NCI-H2081 (cell line): ENCODE measurements at regions not wholly inside any gene's neighbourhood (a gene's known extent, or its start where the extent isn't known, plus 50 kb on each side); places are given as distances from the start of the nearest gene placed in this dataset.
A peak's percentile ranks its signal among the peaks of the same experiment; 100 is the strongest.
"Not testable (repeated sequence)": the region's sequence is repeated elsewhere in the genome, so short reads cannot be mapped to it uniquely, and the experiment has no call there.

ENCODE experiments used
- DNase-seq, 2 experiments: peaks; one replicate each; lab custom pipeline; 2025; lab: John Stamatoyannopoulos, UW

DNA sequence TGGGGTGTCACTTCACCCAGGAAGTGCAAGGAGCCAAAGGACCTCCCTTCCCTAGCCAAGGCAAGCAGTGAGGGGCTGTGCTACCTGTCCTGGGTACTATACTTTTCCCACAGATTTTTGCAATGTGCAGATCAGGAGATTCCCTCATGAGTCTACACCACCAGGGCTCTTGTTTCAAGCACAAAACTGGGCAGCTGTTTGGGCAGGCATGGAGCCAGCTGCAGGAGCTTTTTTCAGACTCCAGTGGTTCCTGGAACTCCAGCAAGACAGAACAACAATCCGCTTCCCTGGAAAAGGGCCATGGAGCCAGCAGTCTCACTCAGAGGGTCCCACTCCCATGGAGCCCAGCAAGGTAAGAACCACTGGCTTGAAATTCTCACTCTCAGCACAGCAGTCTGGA is 1649.6 kb downstream of the LRRC4C start:
- DNase-seq = no peak

DNA sequence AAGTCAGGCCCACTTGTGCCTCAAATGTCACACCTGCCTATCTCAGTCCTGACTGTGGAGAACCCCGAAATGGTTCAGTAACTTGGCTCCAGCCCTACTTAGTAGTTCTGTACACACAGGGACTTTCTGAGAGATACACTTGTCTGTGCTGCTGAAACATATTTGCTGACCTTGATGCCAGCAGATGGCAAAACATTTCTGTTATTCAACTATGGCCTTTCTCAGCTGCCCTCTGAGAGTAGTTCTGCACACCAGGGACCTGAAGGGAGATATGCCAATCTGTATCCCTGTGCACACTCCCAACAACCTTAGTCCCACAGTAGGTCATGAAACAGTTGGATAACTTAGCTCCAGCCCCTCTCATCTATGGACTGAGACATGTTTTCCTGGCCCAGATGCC is 1651.5 kb downstream of the LRRC4C start:
- DNase-seq = no peak

DNA sequence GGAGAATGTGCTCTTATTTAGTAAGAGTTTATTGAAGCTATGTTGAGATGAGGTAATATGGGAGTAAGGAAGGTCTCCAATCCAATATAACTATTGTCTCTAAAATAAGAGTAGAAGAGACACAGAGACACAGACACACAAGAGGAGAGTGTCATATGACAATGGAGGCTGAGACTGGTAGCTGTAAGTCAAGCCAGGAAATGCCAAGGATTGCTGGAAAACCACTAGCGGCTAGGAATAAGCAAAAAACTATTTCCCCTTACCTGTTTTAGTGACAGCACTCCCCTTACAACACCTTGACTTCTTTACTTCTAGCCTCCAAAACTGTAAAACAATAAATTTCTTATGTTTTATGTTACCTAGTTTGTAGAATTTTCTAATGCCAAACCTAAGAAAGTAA is 1652.8 kb downstream of the LRRC4C start:
- no peak for DNase-seq

DNA sequence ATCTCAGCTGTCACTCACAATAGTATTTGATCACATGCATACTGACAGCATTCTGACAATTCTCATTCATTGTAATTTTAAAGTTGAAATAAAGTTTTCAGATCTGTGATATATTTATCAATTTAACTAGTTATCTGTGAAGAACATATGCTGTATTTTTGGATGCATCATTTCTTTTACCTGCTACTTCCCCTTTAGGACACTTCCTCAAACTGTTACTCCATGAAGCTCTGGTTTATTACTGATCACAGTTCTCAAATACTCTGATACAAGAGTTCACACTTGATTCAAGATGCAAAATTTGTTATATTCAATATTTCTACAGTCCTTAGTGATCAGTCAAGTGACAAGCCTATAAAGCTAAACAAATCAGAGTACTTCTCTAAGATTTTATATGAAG is 1655.2 kb downstream of the LRRC4C start:
- DNase-seq = no peak

DNA sequence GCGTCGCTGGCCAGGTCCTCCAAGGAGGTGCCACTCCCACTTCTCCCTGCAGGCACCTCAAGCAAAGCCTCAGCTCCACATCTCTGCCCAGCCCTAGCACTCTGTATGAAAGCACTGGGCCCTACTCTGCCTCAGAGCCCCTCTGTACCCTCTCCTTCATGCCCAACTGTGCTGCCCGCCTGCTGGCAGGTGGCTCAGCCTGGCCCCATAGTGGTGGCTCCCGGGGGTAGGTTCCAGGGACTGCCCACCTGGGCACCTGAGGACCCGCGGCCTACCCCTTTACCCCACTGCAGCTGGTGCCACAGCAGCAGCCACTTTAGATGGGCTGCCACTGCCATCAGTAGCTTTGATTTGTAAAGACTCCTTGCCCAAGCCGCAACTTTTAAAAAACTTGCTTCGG is 1672.8 kb downstream of the LRRC4C start:
- DNase-seq = no peak

DNA sequence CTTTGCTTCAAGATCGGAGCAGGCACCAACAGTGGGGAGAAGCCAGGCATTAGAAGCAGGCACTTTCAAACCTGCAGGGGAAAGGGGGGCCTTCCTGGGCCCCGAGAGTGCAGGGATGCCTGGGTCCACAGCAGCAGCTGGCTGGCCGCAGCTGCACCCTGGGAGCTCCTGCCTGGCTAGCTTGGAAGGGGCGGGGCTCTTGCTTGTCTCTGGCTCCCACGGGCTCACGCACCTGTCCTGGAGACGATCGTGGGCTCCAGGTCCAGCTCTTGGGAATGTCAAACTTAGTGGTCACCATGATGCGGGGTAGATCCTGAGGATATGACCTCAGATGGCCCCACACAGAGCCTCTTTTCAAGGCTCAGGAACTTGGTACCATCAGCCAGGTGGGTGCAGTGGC is 1673.2 kb downstream of the LRRC4C start:
- no peak for DNase-seq

DNA sequence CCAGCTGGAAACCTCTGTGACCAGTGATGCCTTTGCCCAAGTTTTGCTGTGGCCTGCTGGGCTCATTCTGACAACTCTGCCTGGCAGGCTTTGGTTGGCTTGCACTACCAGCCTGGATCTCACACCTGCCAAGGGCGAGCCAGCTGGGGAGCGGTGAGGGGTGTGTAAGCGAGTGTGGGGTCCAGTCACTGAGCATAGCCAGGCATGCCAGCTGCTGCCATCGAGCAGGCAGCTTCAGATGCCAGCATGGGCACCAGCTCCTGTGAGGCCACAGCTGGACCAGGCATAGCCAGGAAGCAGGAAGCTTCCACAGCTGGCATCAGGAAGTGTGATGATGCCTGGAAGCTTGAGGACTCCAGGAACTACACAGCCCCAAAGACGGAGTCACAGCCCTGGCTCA is 1674.6 kb downstream of the LRRC4C start:
- no peak for DNase-seq

DNA sequence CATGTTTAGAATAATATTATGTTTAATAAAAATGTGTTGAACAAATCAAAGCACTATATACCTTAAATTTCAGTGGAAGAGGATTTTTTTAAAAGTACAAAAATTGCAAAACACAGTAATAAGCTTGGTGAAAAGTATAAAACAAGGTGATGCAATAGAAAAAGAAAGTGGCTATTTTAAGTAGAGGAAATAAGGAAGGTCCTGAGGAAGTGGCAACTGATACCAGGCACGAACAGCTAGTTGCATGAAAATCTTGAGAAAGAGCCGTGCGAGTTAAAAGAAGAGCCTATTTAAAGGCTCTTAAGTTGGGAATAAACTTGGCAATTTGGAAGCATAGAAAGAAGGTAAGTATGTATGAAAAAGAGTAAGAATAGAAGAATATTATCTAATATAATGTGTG is 1679.3 kb downstream of the LRRC4C start:
- no peak for DNase-seq

DNA sequence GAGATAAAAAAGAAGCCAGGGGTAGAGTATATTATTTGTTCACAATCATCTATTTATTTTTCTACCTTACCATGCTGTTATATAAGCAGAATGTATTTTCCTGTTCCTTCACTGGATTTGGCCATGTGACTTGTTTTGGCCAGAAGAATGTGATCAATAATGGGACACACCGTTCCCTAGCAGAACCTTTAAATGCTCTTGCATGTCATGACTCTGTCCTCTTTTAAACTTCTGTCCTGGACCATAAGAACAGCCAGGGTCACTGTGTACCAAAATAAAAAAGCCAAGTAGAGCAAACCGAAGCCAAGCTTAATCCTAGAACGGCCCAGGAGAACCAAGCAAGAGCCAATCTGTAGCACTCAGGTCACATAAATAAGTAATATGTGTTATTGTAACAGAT is 1682.4 kb downstream of the LRRC4C start:
- DNase-seq = no peak

DNA sequence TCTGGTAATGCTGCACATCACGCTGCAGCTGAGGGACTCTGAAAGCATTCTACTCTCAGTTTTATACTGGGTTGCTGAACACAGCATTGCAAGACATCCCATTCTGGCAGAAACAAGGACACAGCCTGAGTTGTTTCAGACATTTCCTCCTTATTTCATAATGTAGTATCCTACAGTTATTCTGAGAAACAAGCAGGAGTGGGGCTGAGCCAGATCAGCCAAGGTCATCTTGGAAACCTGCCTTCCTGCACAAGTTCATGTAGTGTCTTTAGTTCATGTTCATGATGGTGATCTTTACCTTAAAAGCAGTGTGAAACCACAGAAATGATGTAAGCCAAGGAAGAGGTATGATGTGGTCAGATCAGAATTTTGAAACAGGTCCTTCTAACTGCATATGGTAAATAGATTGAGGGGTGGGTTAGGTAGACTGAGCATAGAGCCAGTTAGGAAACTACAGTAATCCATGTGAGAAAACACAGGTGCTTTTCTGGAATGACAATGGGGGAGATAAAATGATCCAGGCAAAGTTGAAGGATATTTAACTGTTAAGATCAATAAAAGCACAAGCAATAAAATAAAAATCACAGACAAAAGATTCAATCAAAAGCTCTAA is 1686.8 kb downstream of the LRRC4C start:
- DNase-seq = no peak

DNA sequence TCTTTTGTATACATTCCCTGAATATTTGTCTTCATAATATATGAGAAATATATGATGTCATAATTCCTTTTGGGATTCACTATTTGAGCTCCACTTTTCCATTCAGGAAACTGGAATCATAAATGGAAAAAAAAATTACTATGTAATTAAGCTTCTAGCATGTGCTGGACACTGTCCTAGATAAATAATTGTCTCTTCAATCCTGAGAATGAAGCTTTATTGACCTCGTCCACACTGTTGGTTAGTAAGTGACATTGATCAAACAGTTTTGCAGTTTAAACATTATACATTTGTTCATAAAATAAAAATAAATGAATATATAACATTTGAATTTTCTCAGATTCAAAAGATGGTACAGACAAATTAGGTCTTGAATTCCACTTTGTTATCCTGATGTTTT is 1691.2 kb downstream of the LRRC4C start:
- no peak for DNase-seq

DNA sequence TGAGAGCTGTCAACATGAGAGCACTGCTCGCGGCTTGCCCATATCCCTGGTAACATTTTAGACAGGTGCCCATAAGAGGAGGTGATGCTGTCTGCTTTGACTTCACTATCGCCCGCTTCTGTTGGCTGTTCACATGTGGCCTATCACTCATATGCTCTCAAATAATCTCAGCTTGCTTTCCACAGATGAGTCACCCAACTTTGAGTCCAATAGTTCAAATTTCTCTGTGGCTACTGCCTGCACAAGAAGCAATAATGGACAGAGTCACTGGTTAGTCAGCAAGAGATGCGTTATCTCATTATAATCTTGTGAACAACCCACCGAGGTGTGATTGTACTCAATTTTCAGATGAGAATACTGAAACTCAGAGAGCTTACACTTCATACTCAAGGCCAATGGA is 1714.1 kb downstream of the LRRC4C start:
- DNase-seq = no peak

DNA sequence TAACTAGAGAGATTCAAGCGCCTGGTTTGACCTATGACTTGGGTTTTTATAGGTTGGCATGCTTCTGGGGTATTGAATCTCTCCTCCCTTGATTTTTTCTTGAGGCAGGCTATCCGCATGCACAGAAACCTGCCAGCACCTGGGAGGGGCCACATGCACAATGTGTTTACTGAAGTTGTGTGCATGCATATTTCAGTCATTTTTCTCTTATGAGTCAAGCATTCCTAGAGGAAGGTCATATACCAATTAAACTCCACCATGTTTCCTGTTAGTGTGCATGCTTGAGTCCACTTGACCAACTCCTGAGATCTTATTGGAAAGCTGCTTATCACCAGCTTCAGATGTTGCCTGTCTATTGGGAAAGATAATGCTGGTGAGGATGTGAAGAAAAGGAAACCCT is 1718.4 kb downstream of the LRRC4C start:
- no peak for DNase-seq

DNA sequence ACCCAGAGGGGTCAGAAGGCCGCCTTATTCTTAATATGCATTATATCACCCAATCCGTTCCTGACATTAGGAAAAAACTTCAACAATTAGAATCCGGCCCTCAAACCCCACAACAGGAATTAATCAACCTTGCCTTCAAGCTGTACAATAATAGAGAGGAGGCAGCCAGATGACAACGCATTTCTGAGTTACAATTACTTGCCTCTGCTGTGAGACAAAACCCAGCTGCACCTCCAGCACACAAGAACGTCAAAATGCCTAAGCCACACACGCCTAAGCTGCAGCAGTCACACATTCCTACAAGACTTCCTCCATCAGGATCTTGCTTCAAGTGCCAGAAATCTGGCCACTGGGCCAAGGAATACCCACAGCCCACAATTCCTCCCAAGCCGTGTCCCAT is 1723.1 kb downstream of the LRRC4C start:
- DNase-seq = not testable (repeated sequence)

DNA sequence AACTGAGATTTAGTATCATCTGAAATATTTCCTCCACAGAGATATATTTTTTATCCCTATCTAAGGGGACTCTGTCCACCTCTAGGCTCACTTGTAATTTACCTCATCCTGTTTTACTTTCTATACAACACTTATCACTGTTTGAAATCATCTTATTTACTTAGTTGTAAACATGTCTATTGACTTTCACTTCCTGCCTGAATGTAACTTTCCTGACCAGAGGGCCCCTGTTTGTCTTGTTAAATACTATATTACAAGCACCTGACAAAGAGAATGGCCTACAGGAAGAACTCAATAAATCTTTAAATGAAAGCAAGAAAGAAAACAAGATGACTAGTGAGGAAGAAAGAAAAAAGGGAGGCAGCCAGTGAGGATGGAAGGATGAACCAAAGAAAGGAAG is 1727.5 kb downstream of the LRRC4C start:
- DNase-seq = peak in 1 of 2 experiments; percentile 19

DNA sequence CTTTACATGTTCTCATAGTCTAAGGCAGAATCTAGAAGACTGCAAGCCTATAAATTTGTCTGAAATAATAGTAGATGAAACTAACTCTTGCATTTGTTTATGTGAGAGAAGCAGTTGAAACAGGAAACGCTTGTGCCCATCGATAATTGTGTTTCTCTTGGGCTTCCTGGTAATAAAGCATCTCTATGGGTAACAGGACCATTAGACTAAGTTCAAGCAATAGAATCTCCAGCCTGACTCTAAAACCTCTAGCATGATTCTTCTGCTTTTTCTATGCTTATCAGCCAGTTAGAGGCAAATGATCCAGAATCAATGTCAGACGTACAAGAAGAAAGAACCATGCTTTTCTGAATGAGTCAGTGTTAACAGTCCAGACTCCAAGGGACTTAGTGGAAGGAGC is 1734.4 kb downstream of the LRRC4C start:
- DNase-seq = no peak

DNA sequence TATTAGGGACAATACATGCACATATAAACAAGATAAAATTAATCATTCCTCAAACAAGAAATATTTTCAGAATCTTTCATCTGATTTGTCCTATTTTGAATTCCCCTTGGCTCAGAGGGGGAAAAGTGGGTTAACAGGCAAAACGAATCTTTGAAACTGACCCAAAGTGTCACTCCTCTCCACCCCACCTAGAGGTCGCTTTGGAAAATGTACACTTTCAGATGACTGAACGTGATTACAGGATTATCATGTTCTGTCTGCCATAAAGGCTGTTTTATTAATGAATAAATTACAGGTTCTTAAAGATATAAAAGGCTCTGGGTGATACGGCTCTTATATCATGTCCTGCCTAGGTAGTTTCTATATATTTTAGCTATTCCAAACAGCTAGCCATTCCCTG is 1735.0 kb downstream of the LRRC4C start:
- no peak for DNase-seq

DNA sequence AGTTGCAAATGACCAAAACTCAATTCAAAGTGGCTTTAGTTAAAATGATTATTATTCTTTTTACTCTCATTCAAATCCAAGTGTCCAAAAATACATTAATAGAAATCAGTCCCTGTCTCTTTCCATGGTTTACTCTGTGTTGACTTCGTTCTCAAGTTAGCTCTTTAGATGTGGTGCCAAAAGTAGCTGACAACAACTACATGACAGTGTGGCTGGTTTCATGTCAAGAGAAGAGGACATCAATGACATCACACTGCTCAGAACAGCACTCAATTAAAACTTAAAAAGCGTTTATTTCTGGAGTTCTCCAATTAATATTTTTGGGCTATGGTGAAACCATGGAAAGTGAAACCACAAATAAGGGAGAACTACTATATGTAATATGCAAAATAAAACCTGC is 1746.9 kb downstream of the LRRC4C start:
- DNase-seq = no peak

DNA sequence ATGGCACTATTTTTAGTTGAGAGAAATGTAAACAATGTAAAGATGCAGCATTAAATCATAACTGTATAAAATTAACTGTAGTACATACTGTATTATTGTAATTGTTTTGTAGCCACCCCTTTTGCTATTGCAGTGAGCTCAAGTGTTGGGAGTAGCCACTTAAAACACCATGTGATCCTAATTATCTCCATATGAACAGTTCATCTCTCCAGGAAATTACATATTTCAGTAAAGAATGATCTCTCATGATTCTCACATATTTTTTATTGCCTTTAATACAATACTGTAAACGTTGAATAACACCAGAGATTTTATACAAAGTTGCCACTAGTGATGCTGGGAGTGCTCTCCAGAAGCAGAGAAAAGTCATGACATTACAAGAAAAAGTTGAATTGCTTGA is 1768.6 kb downstream of the LRRC4C start:
- DNase-seq = no peak

DNA sequence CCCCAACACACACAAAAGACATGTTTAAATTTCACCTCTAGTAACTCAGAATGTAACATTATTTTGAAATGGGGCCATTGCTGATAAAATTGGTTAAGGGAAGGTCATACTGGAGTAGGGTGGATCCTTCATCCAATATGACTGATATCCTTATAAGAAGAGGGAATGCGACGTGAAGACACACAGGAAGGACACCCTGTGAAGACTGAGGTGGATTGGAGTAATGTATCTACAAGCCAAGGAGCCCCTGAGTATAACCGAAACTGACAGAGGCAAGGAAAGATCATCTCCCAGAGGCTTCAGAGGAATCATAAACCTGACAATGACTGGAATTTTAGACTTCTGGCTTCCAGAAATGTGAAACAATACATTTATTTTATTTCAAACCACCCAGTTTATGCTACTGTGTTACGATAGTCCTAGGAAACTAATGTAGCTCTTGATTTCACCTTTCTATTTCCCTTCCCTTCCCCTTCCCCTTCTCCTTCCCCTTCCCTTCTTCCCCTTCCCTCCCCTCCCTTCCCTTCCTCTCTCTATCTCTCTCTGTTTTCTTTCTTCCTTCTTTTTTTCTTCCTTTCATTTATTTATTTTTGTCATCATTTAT is 1775.4 kb downstream of the LRRC4C start:
- no peak for DNase-seq

DNA sequence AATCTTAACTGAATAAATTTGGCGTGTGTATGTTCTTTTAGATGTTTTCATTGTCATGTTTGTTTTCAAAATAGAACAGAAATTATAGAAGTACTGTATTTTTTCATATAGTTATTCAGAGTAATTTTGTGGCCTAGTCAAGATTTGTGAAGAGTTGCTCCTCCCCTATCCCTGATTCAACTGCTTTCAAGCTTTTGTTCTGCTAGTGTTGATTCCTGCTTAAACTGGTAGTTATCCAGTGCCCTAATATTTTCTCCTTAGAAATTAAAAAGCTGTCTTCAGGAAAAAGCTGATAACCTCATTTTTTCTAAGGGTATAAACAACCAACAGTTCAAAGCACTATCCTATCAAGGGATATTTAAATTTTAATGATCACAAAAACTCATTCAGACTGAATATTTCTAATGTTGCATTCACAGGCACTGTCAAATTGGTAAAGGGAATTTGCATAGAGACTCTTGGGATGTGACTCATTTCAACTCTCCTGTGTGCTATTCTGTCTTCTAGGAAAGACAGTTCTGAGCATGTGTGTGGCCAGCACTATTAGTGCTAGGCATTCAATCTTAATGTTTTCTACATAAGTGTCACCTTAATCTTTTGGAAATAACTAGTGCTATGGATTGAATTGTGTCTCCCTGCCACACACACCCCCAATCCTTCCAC is 1776.0 kb downstream of the LRRC4C start:
- DNase-seq = no peak

DNA sequence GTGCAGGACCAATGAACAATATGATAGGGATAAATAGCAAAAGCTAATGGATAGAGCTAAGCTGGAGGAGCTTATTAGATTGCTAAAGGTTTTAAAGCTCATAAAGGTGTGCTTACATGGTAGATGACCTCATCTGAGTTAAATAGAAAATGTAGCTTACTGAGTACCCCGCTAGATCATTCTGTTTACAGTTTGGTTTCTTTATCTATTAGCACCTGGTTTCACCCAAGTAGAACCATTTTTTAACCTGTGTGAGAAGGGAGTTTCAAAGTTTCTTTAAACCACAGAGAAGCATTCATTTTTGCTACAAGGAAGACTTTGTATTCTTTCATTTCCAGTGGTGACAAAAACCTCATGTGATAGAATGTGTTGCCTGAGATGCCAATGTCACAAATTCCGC is 1778.0 kb downstream of the LRRC4C start:
- DNase-seq = no peak

DNA sequence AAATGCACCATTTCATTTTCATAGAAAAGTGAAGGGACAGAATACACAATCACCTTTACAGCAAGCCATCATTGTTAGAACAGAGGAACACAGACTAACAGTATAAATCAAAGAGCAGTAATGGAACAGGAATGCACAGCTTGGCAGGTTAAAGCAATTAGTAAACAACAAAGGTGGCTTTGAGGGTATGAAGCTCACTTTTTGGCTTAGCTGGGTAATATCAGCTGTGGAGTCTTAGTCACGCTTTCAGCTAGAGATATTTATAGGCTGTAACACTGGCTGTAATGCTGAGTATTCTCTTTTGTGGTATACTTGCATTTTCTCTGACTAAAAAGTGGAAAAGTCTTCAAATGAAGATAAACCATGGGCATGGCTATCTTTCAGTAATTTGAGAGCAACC is 1780.5 kb downstream of the LRRC4C start:
- no peak for DNase-seq

DNA sequence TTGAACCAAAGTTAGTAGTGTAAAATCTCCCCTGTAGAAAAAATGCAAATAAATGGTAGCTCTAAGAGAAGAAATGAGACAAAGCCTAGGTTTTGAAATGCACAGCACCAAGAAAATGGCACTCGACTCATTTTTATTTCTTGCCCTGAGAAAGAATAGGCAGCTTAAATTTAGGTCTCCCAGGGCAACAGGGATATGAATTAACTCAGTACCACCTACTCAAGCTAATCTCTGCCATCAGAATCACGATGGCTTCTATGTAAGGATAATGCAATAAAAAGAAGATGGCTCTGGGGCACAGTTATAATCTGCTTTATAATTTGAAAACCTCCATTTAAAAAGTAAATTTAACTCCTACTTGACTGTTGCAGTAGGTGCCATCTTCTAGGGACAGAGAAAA is 1784.3 kb downstream of the LRRC4C start:
- no peak for DNase-seq
